PFSK-1 (cell line): ENCODE measurements at regions not wholly inside any gene's neighbourhood (a gene's known extent, or its start where the extent isn't known, plus 50 kb on each side); places are given as distances from the start of the nearest gene placed in this dataset.

Source experiments
- POLR2AphosphoS5 ChIP-seq: IDR thresholded peaks from 2 replicates; pipeline ENCODE4 v1.6.1; 2012; ENCODE audit warnings: low read depth, mild to moderate bottlenecking, control low read depth, low read length, moderate library complexity
- TAF1 ChIP-seq: IDR thresholded peaks from 2 replicates; pipeline ENCODE4 v1.6.1; 2012; ENCODE audit warnings: low read length, control low read depth, borderline replicate concordance; ENCODE audit not compliant: insufficient read depth
- TF ChIP-seq, protein P1 (sequence below), 2 experiments: IDR thresholded peaks; 2 replicates each; pipeline versions ENCODE4 v1.6.1 to v1.8.0; 2011 to 2012; ENCODE audit warnings: low read depth in 2 of 2, low read length in 2 of 2, control low read depth in 1 of 2, inconsistent platforms in 1 of 2, mild to moderate bottlenecking in 1 of 2, moderate library complexity in 1 of 2; ENCODE audit not compliant: insufficient read depth in 1 of 2

DNA sequence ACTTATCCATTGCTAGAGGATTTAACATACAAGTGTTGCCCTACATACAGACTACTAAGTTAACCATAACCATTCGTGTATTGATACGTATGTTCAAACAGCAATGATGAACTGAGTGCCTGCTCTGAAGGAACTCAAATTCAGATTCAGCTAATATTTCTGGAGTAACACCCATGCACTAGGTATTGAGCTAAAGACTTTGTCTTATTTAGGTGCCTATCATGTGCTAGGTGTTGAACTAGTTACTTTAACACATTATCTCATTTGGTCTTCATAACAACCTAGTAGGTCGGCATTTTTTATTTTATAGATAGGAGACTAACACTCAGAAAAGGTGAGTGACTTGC is 160.0 kb downstream of the LTN1 start:
- TF ChIP-seq, protein P1, sequence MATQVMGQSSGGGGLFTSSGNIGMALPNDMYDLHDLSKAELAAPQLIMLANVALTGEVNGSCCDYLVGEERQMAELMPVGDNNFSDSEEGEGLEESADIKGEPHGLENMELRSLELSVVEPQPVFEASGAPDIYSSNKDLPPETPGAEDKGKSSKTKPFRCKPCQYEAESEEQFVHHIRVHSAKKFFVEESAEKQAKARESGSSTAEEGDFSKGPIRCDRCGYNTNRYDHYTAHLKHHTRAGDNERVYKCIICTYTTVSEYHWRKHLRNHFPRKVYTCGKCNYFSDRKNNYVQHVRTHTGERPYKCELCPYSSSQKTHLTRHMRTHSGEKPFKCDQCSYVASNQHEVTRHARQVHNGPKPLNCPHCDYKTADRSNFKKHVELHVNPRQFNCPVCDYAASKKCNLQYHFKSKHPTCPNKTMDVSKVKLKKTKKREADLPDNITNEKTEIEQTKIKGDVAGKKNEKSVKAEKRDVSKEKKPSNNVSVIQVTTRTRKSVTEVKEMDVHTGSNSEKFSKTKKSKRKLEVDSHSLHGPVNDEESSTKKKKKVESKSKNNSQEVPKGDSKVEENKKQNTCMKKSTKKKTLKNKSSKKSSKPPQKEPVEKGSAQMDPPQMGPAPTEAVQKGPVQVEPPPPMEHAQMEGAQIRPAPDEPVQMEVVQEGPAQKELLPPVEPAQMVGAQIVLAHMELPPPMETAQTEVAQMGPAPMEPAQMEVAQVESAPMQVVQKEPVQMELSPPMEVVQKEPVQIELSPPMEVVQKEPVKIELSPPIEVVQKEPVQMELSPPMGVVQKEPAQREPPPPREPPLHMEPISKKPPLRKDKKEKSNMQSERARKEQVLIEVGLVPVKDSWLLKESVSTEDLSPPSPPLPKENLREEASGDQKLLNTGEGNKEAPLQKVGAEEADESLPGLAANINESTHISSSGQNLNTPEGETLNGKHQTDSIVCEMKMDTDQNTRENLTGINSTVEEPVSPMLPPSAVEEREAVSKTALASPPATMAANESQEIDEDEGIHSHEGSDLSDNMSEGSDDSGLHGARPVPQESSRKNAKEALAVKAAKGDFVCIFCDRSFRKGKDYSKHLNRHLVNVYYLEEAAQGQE (IDR thresholded peaks at IDR 0.05; ENCODE audit: insufficient read depth in 1 of 2, low read depth in 2 of 2, low read length in 2 of 2), result no peak
- TF ChIP-seq POLR2AphosphoS5 (no peak), TAF1 (no peak)
